ENCODE measurements at regions not wholly inside any gene's neighbourhood (a gene's known extent, or its start where the extent isn't known, plus 50 kb on each side); places are given as distances from the start of the nearest gene placed in this dataset.

GRCh38 chr2:156170929-156171328, 161.6 kb downstream of the NR4A2 start:
- FAIRE-seq: no peak
- TF ChIP-seq CTCF (IDR thresholded peaks at IDR 0.05; ENCODE audit: insufficient read depth, missing control alignments): no peak

GRCh38 chr2:156165742-156166141, 166.8 kb downstream of the NR4A2 start:
- no peak for TF ChIP-seq CTCF (IDR thresholded peaks at IDR 0.05; ENCODE audit: insufficient read depth, missing control alignments)
- FAIRE-seq (no peak), DNase-seq (ENCODE audit: insufficient read length, low spot score) (no peak)

More at GRCh38 chr2:156170929-156171328, 161.6 kb downstream of the NR4A2 start:
- DNase-seq (ENCODE audit: insufficient read length, low spot score): no peak

- TF ChIP-seq CTCF (IDR thresholded peaks at IDR 0.05; ENCODE audit: insufficient read depth, missing control alignments): no peak
- FAIRE-seq: no peak
- no peak for DNase-seq (ENCODE audit: insufficient read length, low spot score)
Observed at GRCh38 chr2:156164091-156164720, 168.3 kb downstream of the NR4A2 start.

- no peak for FAIRE-seq
- no peak for TF ChIP-seq CTCF (IDR thresholded peaks at IDR 0.05; ENCODE audit: insufficient read depth, missing control alignments)
- no peak for DNase-seq (ENCODE audit: insufficient read length, low spot score)
Observed at GRCh38 chr2:156158808-156159207, 173.7 kb downstream of the NR4A2 start.

- DNase-seq (ENCODE audit: insufficient read length, low spot score) (no peak), FAIRE-seq (no peak)
- no peak for TF ChIP-seq CTCF (IDR thresholded peaks at IDR 0.05; ENCODE audit: insufficient read depth, missing control alignments)
Observed at GRCh38 chr2:156157670-156158069, 174.9 kb downstream of the NR4A2 start.

GRCh38 chr2:156156580-156156979, 175.9 kb downstream of the NR4A2 start:
- no peak for TF ChIP-seq CTCF (IDR thresholded peaks at IDR 0.05; ENCODE audit: insufficient read depth, missing control alignments)
- FAIRE-seq: peak; percentile 16
- no peak for DNase-seq (ENCODE audit: insufficient read length, low spot score)

- FAIRE-seq (no peak), DNase-seq (ENCODE audit: insufficient read length, low spot score) (no peak)
- TF ChIP-seq CTCF (IDR thresholded peaks at IDR 0.05; ENCODE audit: insufficient read depth, missing control alignments): no peak
Observed at GRCh38 chr2:156155319-156155718, 177.2 kb downstream of the NR4A2 start.

Measured in D721Med (cell line).